SK-N-SH treated with all-trans-retinoic acid at 6 μM for 48 hours (cell line): ENCODE measurements at regions not wholly inside any gene's neighbourhood (a gene's known extent, or its start where the extent isn't known, plus 50 kb on each side); places are given as distances from the start of the nearest gene placed in this dataset.

ENCODE experiments used
- GLIS3 ChIP-seq: fragments of 250-450 bp; sonication (Bioruptor Pico); IDR thresholded peaks from 2 replicates; pipeline ENCODE4 v1.5.0; 2020; ENCODE audit warnings: mild to moderate bottlenecking, moderate library complexity
- TF ChIP-seq, protein P1 (sequence below): fragments of 250-450 bp; sonication (Bioruptor Pico); IDR thresholded peaks from 2 replicates; pipeline ENCODE4 v1.5.1; 2020; ENCODE audit warnings: low read depth, mild to moderate bottlenecking, moderate library complexity

- TF ChIP-seq, protein P1, sequence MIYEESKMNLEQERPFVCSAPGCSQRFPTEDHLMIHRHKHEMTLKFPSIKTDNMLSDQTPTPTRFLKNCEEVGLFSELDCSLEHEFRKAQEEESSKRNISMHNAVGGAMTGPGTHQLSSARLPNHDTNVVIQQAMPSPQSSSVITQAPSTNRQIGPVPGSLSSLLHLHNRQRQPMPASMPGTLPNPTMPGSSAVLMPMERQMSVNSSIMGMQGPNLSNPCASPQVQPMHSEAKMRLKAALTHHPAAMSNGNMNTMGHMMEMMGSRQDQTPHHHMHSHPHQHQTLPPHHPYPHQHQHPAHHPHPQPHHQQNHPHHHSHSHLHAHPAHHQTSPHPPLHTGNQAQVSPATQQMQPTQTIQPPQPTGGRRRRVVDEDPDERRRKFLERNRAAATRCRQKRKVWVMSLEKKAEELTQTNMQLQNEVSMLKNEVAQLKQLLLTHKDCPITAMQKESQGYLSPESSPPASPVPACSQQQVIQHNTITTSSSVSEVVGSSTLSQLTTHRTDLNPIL: no peak
- no peak for TF ChIP-seq GLIS3
Observed at GRCh38 chr3:18098960-18099587, 326.1 kb downstream of the SATB1 start.
